ENCODE measurements at regions not wholly inside any gene's neighbourhood (a gene's known extent, or its start where the extent isn't known, plus 50 kb on each side); places are given as distances from the start of the nearest gene placed in this dataset.

GRCh38 chr5:32932241-32932935 is 221.3 kb downstream of the NPR3 start:
- Histone ChIP-seq H3K4me2 (no peak overlapping the region), H3K4me1 (no peaks in the 10 kb centered on the region), H3K9me3 (no peaks in the 10 kb centered on the region), H3K27ac (no peak overlapping the region), H3K4me3 (no peak overlapping the region)
- POLR2A ChIA-PET, result no interaction called here
- CTCF ChIA-PET, result no interaction called here
- WGBS (ENCODE audit: missing lambda C conversion rate), result 65% methylated on average over 4 of the region's 4 CpGs
- DNase-seq (ENCODE audit: low read depth in 1 of 2, low spot score in 1 of 2) (no peak), ATAC-seq (no peak), FAIRE-seq (no peak)
- no peak for TF ChIP-seq CEBPB (IDR thresholded peaks at IDR 0.05)
- TF ChIP-seq HOXB5 (CRISPR knock-in tag; IDR thresholded peaks at IDR 0.05), result no peak
- no peak for TF ChIP-seq MAZ (IDR thresholded peaks at IDR 0.05; ENCODE audit: borderline replicate concordance, low read depth, low read length)
- no peak for TF ChIP-seq RCOR1 (IDR thresholded peaks at IDR 0.05; ENCODE audit: low read depth, low read length)
- TF ChIP-seq HEYL (CRISPR knock-in tag; IDR thresholded peaks at IDR 0.05), result no peak
- TF ChIP-seq USF2 (IDR thresholded peaks at IDR 0.05), result no peak
- no peak for TF ChIP-seq GATA3 (IDR thresholded peaks at IDR 0.05; ENCODE audit: borderline replicate concordance)
- TF ChIP-seq ESRRA (IDR thresholded peaks at IDR 0.05; ENCODE audit: borderline replicate concordance, low read length), result no peak
- no peak for TF ChIP-seq ZNF302 (CRISPR knock-in tag; IDR thresholded peaks at IDR 0.05)
- TF ChIP-seq SREBF2 (IDR thresholded peaks at IDR 0.05), result no peak
- TF ChIP-seq NFE2L2 (conservative IDR thresholded peaks at IDR 0.05; ENCODE audit: low read length), result no peak
- TF ChIP-seq BCL3 (IDR thresholded peaks at IDR 0.05), result no peak
- no peak for TF ChIP-seq MYC (IDR thresholded peaks at IDR 0.05; ENCODE audit: borderline replicate concordance, low read length)
- TF ChIP-seq RARB (CRISPR knock-in tag; IDR thresholded peaks at IDR 0.05), result no peak
- TF ChIP-seq TP53 (CRISPR knock-in tag; IDR thresholded peaks at IDR 0.05), result no peak
- no peak for TF ChIP-seq FOXS1 (CRISPR knock-in tag; IDR thresholded peaks at IDR 0.05)
- TF ChIP-seq TFCP2L1 (CRISPR knock-in tag; IDR thresholded peaks at IDR 0.05), result no peak
- TF ChIP-seq ZFP36 (IDR thresholded peaks at IDR 0.05; ENCODE audit: borderline replicate concordance, partially characterized antibody), result no peak
- no peak for TF ChIP-seq EHF (CRISPR knock-in tag; IDR thresholded peaks at IDR 0.05)
- no peak for TF ChIP-seq MAFK (IDR thresholded peaks at IDR 0.05; ENCODE audit: partially characterized antibody)

DNA sequence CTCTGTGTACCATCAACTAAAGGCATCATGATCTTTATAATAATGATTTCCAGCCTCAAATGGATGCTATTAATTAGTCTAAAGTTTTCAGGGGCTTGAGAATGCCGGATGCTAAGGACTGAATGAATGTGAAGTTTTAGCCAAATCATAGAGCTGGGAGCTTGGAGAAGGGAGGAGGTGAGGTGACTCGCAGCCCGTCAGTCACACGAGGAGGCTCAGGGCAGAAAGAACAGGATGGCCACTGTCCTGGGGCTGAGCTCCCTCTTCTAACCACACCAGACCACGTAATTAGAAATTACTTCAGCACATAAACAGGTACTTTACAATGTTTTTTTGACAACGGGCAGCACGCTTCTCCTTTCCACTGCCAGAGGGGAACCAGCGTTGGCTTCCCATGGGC is 222.6 kb downstream of the NPR3 start:
- no peak overlapping the region for H3K4me3 ChIP-seq
- H3K9me3 ChIP-seq, result no peaks in the 10 kb centered on the region
- ATAC-seq (no peak), DNase-seq (ENCODE audit: low read depth in 1 of 2, low spot score in 1 of 2) (no peak), FAIRE-seq (no peak)
- TF ChIP-seq HDAC2 (IDR thresholded peaks at IDR 0.05), result no peak
- TF ChIP-seq SMC3 (IDR thresholded peaks at IDR 0.05), result no peak
- TF ChIP-seq ELK1 (IDR thresholded peaks at IDR 0.05; ENCODE audit: low read depth, low read length), result no peak
- TF ChIP-seq, protein P1, sequence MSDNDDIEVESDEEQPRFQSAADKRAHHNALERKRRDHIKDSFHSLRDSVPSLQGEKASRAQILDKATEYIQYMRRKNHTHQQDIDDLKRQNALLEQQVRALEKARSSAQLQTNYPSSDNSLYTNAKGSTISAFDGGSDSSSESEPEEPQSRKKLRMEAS (IDR thresholded peaks at IDR 0.05), result no peak
- no peak for TF ChIP-seq CBX2 (IDR thresholded peaks at IDR 0.05; ENCODE audit: borderline replicate concordance, low read depth)
- no peak for TF ChIP-seq EHMT2 (IDR thresholded peaks at IDR 0.05; ENCODE audit: low read depth)
- no peak for TF ChIP-seq MAFK (IDR thresholded peaks at IDR 0.05; ENCODE audit: partially characterized antibody)
- TF ChIP-seq POLR2AphosphoS2 (conservative IDR thresholded peaks at IDR 0.05; ENCODE audit: low read length), result no peak
- no peak for TF ChIP-seq JUNB (IDR thresholded peaks at IDR 0.05)
- no peak for TF ChIP-seq ATOH8 (CRISPR knock-in tag; IDR thresholded peaks at IDR 0.05; ENCODE audit: low read depth)
- no peak for TF ChIP-seq HES2 (IDR thresholded peaks at IDR 0.05)
- TF ChIP-seq MYC (IDR thresholded peaks at IDR 0.05; ENCODE audit: borderline replicate concordance, low read length), result no peak
- TF ChIP-seq KDM1A (IDR thresholded peaks at IDR 0.05; ENCODE audit: low read depth), result no peak
- TF ChIP-seq BCL3 (IDR thresholded peaks at IDR 0.05), result no peak
- no peaks in the 10 kb centered on the region for H3K4me1 ChIP-seq
- CTCF ChIA-PET, result interaction anchor here (0.8 kb wide), 1 partner anchor 226 kb away, joined by 3 read pairs; no protein-coding TSS in a partner anchor
- POLR2A ChIA-PET, result no interaction called here
- WGBS (ENCODE audit: missing lambda C conversion rate), result 73% methylated on average over 8 of the region's 8 CpGs
- H3K27ac ChIP-seq, result no peak overlapping the region
- no peak overlapping the region for H3K4me2 ChIP-seq

Data from A549 (cell line).